GM12891 (cell line): ENCODE measurements at regions not wholly inside any gene's neighbourhood (a gene's known extent, or its start where the extent isn't known, plus 50 kb on each side); places are given as distances from the start of the nearest gene placed in this dataset.

Source experiments
- POLR2A ChIP-seq: IDR thresholded peaks from 2 replicates; pipeline ENCODE4 v1.6.1; 2011; ENCODE audit warnings: low read depth, low read length, control low read depth
- POLR2AphosphoS5 ChIP-seq: IDR thresholded peaks from 2 replicates; pipeline ENCODE4 v1.6.1; 2011; ENCODE audit warnings: low read depth, low read length, control low read depth
- POU2F2 ChIP-seq: IDR thresholded peaks from 2 replicates; pipeline ENCODE4 v1.6.1; 2011; ENCODE audit warnings: low read depth, mild to moderate bottlenecking, control low read depth, low read length, moderate library complexity
- SPI1 ChIP-seq: IDR thresholded peaks from 2 replicates; pipeline ENCODE4 v1.6.1; 2011; ENCODE audit warnings: low read depth, low read length, control low read depth
- TAF1 ChIP-seq: IDR thresholded peaks from 2 replicates; pipeline ENCODE4 v1.6.1; 2011; ENCODE audit warnings: low read depth, low read length, control low read depth

- TF ChIP-seq POLR2A = no peak
- no peak for TF ChIP-seq POLR2AphosphoS5
- TF ChIP-seq SPI1 = no peak
- TF ChIP-seq TAF1 = no peak
- TF ChIP-seq POU2F2 = no peak
These were observed 136.8 kb upstream of the LRFN2 start for GRCh38 chr6:40723967-40724366.
